Peyer's patch (tissue), 4 donors: ENCODE measurements at regions not wholly inside any gene's neighbourhood (a gene's known extent, or its start where the extent isn't known, plus 50 kb on each side); places are given as distances from the start of the nearest gene placed in this dataset.

Source experiments
- POLR2A ChIP-seq, 2 donors: fragments of 450-650 bp; IDR thresholded peaks; one replicate each; pipeline ENCODE4 v1.5.1; 2017; ENCODE audit warnings: antibody characterized with exemption in 2 of 2, mild to moderate bottlenecking in 2 of 2, moderate library complexity in 2 of 2
- TF ChIP-seq, protein P1 (sequence below), 6 experiments: fragments of 450-650 bp in 4 of 6; fragments of 200-600 bp in 2 of 6; sonication (generic) in 1 of 6; IDR thresholded peaks; one replicate each; pipeline ENCODE4 v1.5.1; 2017 to 2019; ENCODE audit warnings: antibody characterized with exemption in 6 of 6, mild to moderate bottlenecking in 3 of 6, moderate library complexity in 1 of 6

DNA sequence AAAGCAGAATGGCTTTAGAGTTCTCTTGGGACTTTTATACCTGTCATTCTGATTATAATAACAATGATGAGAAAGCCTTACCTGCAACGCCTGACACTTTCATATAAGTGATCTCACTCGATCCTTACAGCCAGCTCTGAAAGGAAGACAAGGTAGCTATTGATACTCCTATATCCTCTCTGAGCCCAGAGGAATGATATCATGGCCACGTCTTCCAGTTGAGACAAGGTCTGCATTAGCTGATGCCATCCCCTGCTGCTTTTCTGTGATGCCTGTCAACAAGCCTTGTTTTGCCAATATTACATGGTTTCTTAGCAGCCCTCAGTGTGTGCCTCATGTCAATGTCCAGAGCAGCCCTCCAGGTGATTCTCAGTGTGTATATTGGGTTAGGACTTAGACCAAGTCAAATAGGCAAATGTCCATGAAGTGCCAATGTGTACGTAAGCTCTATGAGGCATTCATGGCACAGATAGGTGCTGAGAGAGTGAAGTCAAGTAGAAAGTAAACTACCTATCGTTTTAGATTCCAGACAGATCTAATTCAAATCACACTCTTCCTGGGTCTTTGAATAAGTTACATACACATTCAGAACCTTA is 405.9 kb downstream of the ADRA2A start:
- TF ChIP-seq, protein P1, sequence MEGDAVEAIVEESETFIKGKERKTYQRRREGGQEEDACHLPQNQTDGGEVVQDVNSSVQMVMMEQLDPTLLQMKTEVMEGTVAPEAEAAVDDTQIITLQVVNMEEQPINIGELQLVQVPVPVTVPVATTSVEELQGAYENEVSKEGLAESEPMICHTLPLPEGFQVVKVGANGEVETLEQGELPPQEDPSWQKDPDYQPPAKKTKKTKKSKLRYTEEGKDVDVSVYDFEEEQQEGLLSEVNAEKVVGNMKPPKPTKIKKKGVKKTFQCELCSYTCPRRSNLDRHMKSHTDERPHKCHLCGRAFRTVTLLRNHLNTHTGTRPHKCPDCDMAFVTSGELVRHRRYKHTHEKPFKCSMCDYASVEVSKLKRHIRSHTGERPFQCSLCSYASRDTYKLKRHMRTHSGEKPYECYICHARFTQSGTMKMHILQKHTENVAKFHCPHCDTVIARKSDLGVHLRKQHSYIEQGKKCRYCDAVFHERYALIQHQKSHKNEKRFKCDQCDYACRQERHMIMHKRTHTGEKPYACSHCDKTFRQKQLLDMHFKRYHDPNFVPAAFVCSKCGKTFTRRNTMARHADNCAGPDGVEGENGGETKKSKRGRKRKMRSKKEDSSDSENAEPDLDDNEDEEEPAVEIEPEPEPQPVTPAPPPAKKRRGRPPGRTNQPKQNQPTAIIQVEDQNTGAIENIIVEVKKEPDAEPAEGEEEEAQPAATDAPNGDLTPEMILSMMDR (IDR thresholded peaks at IDR 0.05), result no peak
- no peak for TF ChIP-seq POLR2A (IDR thresholded peaks at IDR 0.05)
